Common myeloid progenitor, CD34-positive (primary cell): ENCODE measurements at regions not wholly inside any gene's neighbourhood (a gene's known extent, or its start where the extent isn't known, plus 50 kb on each side); places are given as distances from the start of the nearest gene placed in this dataset.

Source experiments
- CTCF ChIA-PET: fragments of 350-600 bp; sonication (Branson Sonifier 250); formaldehyde crosslinking; loops from one replicate; lab custom pipeline; 2021; ENCODE audit warnings: antibody characterized with exemption; lab: Charles Lee
- POLR2A ChIA-PET: fragments of 350-600 bp; sonication (Branson Sonifier 250); formaldehyde crosslinking; loops from one replicate; lab custom pipeline; 2021; ENCODE audit warnings: antibody characterized with exemption; lab: Charles Lee
- DNase-seq, 3 donors: peaks; one replicate each; pipeline versions ENCODE4 v3.0.0 to v3.0.0-alpha.2; 2013
- H3K27ac ChIP-seq, 2 experiments: 1 replicate in 1 of 2; 2 replicates in 1 of 2; pipeline ENCODE4 v1.7.0; 2013; ENCODE audit warnings: inconsistent platforms in 2 of 2, low read length in 2 of 2, mild to moderate bottlenecking in 2 of 2, low read depth in 1 of 2, moderate library complexity in 1 of 2; ENCODE audit not compliant: severe bottlenecking in 2 of 2, insufficient read depth in 1 of 2, poor library complexity in 1 of 2
- H3K27me3 ChIP-seq, 5 experiments: replicated peaks in 2 of 5; 1 replicate in 3 of 5; 2 replicates in 2 of 5; pipeline versions ENCODE4 v1.6.1 to v1.7.0; 2013; ENCODE audit warnings: low read length in 4 of 5, mild to moderate bottlenecking in 2 of 5, moderate library complexity in 2 of 5, inconsistent platforms in 1 of 5; ENCODE audit not compliant: insufficient read depth in 5 of 5, control insufficient read depth in 4 of 5
- H3K36me3 ChIP-seq, 4 experiments: 1 replicate in 2 of 4; 2 replicates in 2 of 4; pipeline versions ENCODE4 v1.6.1 to v1.7.0; 2013; ENCODE audit warnings: low read length in 3 of 4, control low read depth in 1 of 4, mild to moderate bottlenecking in 1 of 4; ENCODE audit not compliant: control insufficient read depth in 4 of 4, insufficient read depth in 4 of 4
- H3K4me1 ChIP-seq, 4 experiments: 1 replicate in 3 of 4; 2 replicates in 1 of 4; pipeline versions ENCODE4 v1.6.1 to v1.7.1; 2013; ENCODE audit warnings: low read length in 3 of 4, mild to moderate bottlenecking in 3 of 4, control low read depth in 1 of 4, inconsistent platforms in 1 of 4, moderate library complexity in 1 of 4; ENCODE audit not compliant: control insufficient read depth in 4 of 4, insufficient read depth in 4 of 4; ENCODE audit errors: control extremely low read depth in 1 of 4
- H3K4me3 ChIP-seq, 7 experiments: 1 replicate in 4 of 7; 2 replicates in 3 of 7; pipeline versions ENCODE4 v1.5.1 to v1.7.0; 2013; ENCODE audit warnings: mild to moderate bottlenecking in 7 of 7, low read length in 6 of 7, moderate library complexity in 6 of 7, inconsistent platforms in 2 of 7, low read depth in 2 of 7, control low read depth in 1 of 7; ENCODE audit not compliant: insufficient read depth in 4 of 7, control insufficient read depth in 1 of 7; ENCODE audit errors: extremely low read depth in 1 of 7
- H3K9me3 ChIP-seq, 5 experiments: 1 replicate in 4 of 5; 2 replicates in 1 of 5; pipeline versions ENCODE4 v1.6.1 to v1.7.1; 2013; ENCODE audit warnings: low read length in 4 of 5, mild to moderate bottlenecking in 2 of 5, inconsistent platforms in 1 of 5, low read depth in 1 of 5, moderate library complexity in 1 of 5; ENCODE audit not compliant: control insufficient read depth in 4 of 5, insufficient read depth in 2 of 5; ENCODE audit errors: control extremely low read depth in 1 of 5
- WGBS: methylation state at CpG from one replicate; pipeline ENCODE4 v1.1.5; 2013; ENCODE audit not compliant: insufficient coverage; 5-methylcytosine and 5-hydroxymethylcytosine counted together

- H3K4me1 ChIP-seq, result no peaks in the 10 kb centered on the region
- DNase-seq, result no peak
- H3K9me3 ChIP-seq, result no peaks in the 10 kb centered on the region
- no peak overlapping the region for H3K4me3 ChIP-seq
- 82% methylated on average over 4 of the region's 5 CpGs for WGBS
- ChIA-PET CTCF (no interaction called here), POLR2A (no interaction called here)
- H3K27me3 ChIP-seq, result no peaks in the 10 kb centered on the region
- no peaks in the 10 kb centered on the region for H3K36me3 ChIP-seq
- no peak overlapping the region for H3K27ac ChIP-seq
Measured at GRCh38 chrX:5528057-5528456, 700.6 kb downstream of the NLGN4X start.

- POLR2A ChIA-PET, result no interaction called here
- CTCF ChIA-PET, result no interaction called here
- Histone ChIP-seq H3K4me3 (no peak overlapping the region), H3K4me1 (no peaks in the 10 kb centered on the region), H3K27ac (no peak overlapping the region), H3K9me3 (no peaks in the 10 kb centered on the region), H3K36me3 (no peaks in the 10 kb centered on the region), H3K27me3 (no peaks in the 10 kb centered on the region)
- no peak for DNase-seq
- no CpG with 5 or more reads among the region's 2 CpGs for WGBS
Measured at GRCh38 chrX:5526191-5526590, 702.5 kb downstream of the NLGN4X start.

- CTCF ChIA-PET, result no interaction called here
- H3K36me3 ChIP-seq, result no peaks in the 10 kb centered on the region
- H3K27me3 ChIP-seq, result no peaks in the 10 kb centered on the region
- H3K4me3 ChIP-seq, result no peak overlapping the region
- no peak overlapping the region for H3K27ac ChIP-seq
- H3K4me1 ChIP-seq, result no peaks in the 10 kb centered on the region
- no peaks in the 10 kb centered on the region for H3K9me3 ChIP-seq
- POLR2A ChIA-PET, result no interaction called here
- WGBS, result no CpG with 5 or more reads among the region's 8 CpGs
- DNase-seq, result no peak
Measured at GRCh38 chrX:5490786-5491563, 737.7 kb downstream of the NLGN4X start.

GRCh38 chrX:5474282-5474681 is 754.4 kb downstream of the NLGN4X start:
- Histone ChIP-seq H3K36me3 (no peaks in the 10 kb centered on the region), H3K27ac (no peak overlapping the region), H3K4me1 (no peaks in the 10 kb centered on the region), H3K9me3 (no peaks in the 10 kb centered on the region), H3K27me3 (no peaks in the 10 kb centered on the region), H3K4me3 (no peak overlapping the region)
- POLR2A ChIA-PET, result no interaction called here
- 99% methylated on average over 4 of the region's 4 CpGs for WGBS
- CTCF ChIA-PET, result no interaction called here
- no peak for DNase-seq

- WGBS, result 100% methylated on average over 1 of the region's 6 CpGs
- no peak for DNase-seq
- ChIA-PET POLR2A (no interaction called here), CTCF (no interaction called here)
- Histone ChIP-seq H3K27ac (no peak overlapping the region), H3K27me3 (no peaks in the 10 kb centered on the region), H3K4me1 (no peaks in the 10 kb centered on the region), H3K4me3 (no peak overlapping the region), H3K9me3 (no peaks in the 10 kb centered on the region), H3K36me3 (no peaks in the 10 kb centered on the region)
Measured at GRCh38 chrX:5458300-5458842, 770.3 kb downstream of the NLGN4X start.

GRCh38 chrX:5449323-5449722 is 779.3 kb downstream of the NLGN4X start:
- Histone ChIP-seq H3K36me3 (no peaks in the 10 kb centered on the region), H3K9me3 (no peaks in the 10 kb centered on the region), H3K4me3 (no peak overlapping the region), H3K27me3 (no peaks in the 10 kb centered on the region), H3K4me1 (no peaks in the 10 kb centered on the region), H3K27ac (no peak overlapping the region)
- no CpG with 5 or more reads among the region's 1 CpG for WGBS
- CTCF ChIA-PET, result no interaction called here
- peak in 1 of 3 donors; percentile 1 for DNase-seq
- POLR2A ChIA-PET, result no interaction called here

- Histone ChIP-seq H3K4me1 (no peaks in the 10 kb centered on the region), H3K4me3 (no peak overlapping the region), H3K36me3 (no peaks in the 10 kb centered on the region), H3K27me3 (no peaks in the 10 kb centered on the region), H3K9me3 (no peaks in the 10 kb centered on the region), H3K27ac (no peak overlapping the region)
- ChIA-PET POLR2A (no interaction called here), CTCF (no interaction called here)
- no peak for DNase-seq
Measured at GRCh38 chrX:5431823-5432222, 796.8 kb downstream of the NLGN4X start.
